NCI-H1092 treated with DMSO at 0.1 percent for 48 hours (cell line): ENCODE measurements at regions not wholly inside any gene's neighbourhood (a gene's known extent, or its start where the extent isn't known, plus 50 kb on each side); places are given as distances from the start of the nearest gene placed in this dataset.
"Not testable (repeated sequence)": the region's sequence is repeated elsewhere in the genome, so short reads cannot be mapped to it uniquely, and the experiment has no call there.

Experiments
- DNase-seq: peaks from one replicate; lab custom pipeline; 2025; lab: John Stamatoyannopoulos, UW

- no peak for DNase-seq
Observed at GRCh38 chr18:11379660-11380059, 229.7 kb upstream of the SLC35G4 start.

DNA sequence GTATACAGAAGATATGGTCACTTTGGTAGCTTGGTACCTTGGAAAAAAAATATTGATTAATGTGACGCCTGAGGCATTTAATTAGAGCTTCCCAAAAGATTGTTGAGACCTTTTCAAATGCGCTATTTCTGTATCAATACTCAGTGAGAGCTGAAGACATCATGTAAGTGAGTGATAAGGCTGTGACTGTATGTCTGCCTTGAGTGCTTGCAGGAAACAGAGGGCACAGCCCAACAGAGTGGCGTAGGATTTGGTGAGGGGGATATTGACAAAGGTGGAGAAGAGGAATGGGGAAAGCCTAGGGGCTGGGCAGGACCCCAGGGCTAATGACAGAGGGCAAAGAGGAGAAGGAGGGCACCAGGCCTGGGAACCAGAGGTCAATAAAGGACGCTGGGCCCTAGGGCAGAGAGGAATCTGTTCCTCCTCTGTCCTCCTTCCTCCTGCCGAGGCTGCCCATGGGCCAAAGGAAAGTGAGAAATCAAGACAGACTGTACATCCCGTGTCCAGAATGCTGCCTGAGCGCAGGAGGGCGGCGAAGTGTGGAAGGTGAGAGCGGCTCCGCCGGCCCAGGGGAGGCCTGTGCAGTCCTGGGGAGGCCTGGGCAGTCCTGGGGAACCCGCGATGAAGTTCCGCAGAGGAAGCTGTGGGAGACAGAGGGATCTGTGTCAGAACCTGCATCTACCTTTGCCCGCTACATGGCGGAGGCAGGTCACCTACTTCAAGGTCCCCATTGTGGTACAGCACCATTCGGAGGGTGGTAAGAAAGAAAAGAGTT is 228.6 kb upstream of the PIEZO2 start:
- DNase-seq, result no peak

DNA sequence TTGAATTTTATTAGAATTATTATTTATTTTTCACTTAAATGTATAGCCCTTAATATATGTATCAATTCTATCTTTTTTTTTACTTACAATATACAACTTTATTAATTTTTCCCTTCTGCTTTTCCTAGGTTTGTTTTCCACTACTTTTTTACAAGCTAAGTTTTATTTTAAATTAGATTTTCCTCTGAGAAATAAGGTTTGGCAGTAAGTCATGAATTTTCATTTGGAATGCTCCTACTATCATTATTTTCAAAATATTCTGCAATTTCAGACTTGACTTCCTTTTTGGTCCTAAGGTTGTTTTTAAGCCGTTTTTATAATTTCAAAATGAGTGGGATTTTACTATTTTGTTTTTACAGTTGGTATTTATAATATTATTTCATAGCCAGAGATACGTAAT is 222.8 kb upstream of the PIEZO2 start:
- no peak for DNase-seq

DNA sequence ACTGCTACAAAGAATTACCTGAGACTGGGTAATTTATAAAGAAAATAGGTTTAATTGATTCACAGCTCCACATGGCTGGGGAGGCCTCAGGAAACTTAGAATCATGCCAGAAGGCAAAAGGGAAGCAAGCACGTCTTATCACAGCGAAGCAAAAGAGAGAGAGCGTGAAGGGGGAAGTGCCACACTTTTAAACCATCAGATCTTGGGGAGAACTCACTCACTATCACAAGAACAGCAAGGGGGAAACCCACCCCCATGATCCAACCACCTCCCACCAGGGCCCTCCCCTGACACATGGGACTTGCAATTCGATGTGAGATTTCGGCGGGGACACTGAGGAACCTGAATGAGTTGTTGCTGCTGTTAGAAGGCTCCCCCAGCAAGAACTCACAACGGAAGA is 220.2 kb upstream of the PIEZO2 start:
- DNase-seq, result no peak

- DNase-seq, result no peak
Observed at GRCh38 chr18:11368020-11368419, 218.7 kb upstream of the PIEZO2 start.

GRCh38 chr18:11367351-11367750 is 218.0 kb upstream of the PIEZO2 start:
- no peak for DNase-seq

DNA sequence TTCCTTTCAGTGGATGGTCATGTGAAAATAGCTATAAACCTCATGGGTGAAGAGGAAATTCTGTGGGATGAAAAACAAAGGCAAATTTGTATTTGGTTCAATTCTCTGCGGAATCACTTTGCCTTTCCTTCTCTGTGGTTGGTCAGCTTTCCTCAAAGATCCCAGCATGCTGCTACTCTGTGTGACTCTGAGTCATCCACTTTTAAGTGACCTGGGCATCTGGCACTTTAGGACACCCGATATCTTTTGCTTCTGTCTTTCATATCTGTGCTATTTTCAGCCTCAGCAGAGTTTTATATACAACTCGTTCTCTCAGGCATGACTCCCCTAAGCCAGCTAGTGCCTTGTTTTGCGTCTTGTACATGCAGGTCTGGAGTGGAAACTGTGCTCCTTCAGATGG is 217.0 kb upstream of the PIEZO2 start:
- DNase-seq, result no peak

- no peak for DNase-seq
Observed at GRCh38 chr18:11362856-11363255, 213.5 kb upstream of the PIEZO2 start.

DNA sequence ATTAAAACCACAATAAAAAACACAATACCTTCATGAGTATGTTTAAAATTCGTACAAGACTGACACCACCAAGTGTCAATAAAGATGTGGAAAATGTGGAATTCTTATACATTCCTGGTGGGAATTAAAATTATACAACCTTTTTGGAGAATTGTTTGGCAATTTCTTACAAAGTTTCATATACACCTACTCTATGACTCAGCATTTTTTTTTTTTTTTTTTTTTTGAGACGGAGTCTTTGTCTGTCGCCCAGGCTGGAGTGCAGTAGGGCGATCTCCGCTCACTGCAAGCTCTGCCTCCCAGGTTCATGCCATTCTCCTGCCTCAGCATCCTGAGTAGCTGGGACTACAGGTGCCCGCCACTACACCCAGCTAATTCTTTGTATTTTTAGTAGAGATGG is 212.5 kb upstream of the PIEZO2 start:
- DNase-seq, result not testable (repeated sequence)

GRCh38 chr18:11357678-11358077 is 208.3 kb upstream of the PIEZO2 start:
- no peak for DNase-seq

GRCh38 chr18:11344576-11344975 is 195.2 kb upstream of the PIEZO2 start:
- not testable (repeated sequence) for DNase-seq

- DNase-seq, result no peak
Observed at GRCh38 chr18:11343096-11343495, 193.7 kb upstream of the PIEZO2 start.

DNA sequence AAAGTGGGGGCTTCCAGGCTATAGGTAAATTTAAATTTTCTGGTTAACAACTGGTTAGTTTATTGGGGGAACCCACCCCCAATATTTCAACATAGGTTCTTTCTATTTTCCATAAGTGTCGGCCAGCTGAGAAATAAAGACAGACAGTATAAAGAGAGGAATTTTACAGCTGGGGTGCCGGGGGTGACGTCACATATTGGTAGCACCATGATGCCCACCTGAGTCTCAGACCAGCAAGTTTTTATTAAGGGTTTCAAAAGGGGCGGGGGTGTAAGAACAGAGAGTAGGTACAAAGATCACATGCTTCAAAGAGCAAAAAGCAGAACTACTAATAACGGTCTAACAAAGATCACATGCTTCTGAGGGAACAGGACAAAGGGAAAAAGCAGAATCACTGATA is 192.7 kb upstream of the PIEZO2 start:
- not testable (repeated sequence) for DNase-seq

DNA sequence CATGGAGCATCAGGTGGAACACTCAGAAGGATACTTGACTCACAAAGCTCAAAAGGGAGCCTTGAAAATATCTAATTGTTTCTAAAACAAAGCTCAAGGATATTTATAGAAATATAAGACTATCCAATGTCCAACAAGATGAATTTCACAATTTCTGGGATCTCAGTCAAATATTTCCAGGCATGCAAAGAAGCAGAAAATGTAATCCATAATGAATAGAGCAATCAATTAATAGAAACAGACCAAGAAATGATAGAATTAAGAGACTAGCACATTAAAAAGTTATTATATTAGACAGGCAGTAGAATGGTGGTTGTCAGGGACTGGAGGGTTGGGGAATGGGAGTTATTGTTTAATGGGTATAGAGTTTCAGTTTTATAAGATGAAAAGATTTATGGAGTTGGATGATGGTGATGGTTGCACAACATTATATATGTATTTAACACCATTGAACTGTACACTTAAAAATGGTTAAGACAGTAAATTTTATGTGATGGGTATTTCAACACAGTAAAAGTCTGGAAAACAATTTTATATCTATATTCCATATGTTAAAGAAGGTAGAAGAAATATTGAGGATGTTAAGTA is 189.9 kb upstream of the PIEZO2 start:
- no peak for DNase-seq

GRCh38 chr18:11336241-11336640 is 186.9 kb upstream of the PIEZO2 start:
- DNase-seq, result no peak

DNA sequence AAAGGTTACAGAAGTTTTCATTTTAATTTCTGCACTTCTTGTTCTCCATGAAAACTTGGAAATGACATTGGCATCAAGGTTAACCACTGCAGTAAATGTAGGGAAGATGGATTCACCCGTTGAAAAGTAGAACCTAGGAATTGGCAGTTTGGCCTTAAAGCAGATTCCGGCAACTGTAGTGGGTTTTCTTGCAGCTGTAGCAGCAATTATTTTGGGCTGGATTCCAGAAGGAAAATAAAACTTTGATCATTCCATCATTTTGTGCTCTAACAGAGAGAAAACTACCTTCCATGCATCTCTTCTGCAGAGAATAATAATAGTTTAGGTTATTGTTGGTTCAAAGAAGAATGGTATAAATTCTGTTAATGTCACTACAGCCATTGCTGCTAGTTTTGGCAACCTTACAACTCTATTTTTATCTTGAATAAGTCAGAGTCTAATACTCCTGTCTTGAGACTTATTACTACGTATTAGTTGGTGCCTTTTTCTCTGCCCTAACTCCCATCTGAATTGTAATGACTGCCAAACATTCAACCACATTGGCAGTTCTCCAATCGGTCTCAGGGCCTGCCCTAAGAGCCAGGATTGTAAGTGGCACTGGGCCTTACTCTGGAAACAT is 178.1 kb upstream of the PIEZO2 start:
- DNase-seq, result no peak

DNA sequence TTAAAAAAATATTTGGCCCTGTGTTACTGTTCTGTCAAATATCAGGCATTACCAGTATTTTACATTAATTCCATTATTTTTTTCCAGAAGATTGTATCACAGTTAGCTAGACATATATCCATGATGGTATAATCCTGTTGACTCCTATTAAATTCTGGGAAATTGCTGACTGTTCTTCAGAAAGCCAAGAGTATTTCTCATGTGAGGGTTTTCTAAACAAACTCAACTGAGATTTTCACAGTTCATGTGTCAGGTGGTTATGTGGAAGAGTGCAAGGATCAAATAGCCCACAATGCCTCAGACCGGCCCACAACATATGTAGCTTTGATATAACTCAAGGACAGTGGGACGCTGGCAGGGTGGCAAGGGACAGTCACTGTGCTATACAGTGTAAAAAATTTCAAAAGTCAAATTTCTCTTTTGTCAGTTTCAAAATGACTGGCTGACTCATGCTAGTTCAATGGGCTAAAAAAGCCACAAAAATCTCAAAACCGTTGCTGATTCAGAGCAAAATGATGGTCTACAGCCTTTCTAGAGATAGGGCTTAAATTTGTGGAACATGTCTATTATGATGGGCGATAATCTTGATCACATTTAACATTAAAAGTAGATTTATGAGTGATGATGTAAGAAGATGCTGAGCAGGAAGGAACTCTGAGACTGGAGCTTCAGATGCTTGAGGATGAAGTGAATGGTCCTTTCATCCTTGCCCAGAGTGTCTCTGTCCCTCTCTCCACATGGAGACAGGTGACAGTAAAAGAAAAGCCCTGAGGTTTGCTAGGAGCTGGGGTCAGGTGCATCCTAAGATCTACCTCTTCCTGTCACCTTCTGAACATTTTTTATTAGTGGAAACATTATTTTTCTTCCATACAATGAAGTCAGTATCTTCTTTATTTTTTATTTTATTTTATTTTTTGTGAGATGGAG is 175.8 kb upstream of the PIEZO2 start:
- no peak for DNase-seq

- DNase-seq, result no peak
Observed at GRCh38 chr18:11324510-11324909, 175.1 kb upstream of the PIEZO2 start.

- DNase-seq, result no peak
Observed at GRCh38 chr18:11323359-11323819, 174.0 kb upstream of the PIEZO2 start.

- DNase-seq, result no peak
Observed at GRCh38 chr18:11322716-11323115, 173.3 kb upstream of the PIEZO2 start.

- DNase-seq, result no peak
Observed at GRCh38 chr18:11322006-11322405, 172.6 kb upstream of the PIEZO2 start.

DNA sequence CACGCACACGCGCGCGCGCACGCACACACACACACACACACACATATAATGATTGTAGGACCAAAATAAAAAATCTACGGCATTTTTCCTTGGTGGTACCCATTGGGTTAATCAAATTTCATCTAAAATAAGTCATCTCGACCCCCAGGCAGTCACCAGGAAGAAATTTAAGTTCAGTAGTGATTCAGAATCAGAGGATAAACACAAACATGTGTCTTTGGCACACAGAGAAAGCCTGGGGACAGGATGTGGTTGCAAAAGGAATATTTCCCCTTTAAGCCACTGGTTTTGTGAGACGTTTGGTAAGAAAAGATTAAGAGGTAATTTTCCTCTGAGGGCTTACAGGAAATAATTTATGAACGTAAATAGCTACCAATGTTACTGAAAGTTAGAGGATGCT is 171.6 kb upstream of the PIEZO2 start:
- no peak for DNase-seq
